SK-N-SH (cell line): ENCODE measurements at regions not wholly inside any gene's neighbourhood (a gene's known extent, or its start where the extent isn't known, plus 50 kb on each side); places are given as distances from the start of the nearest gene placed in this dataset.

ENCODE experiments used
- CTCF ChIA-PET: fragments of 300-600, 350-600 bp; formaldehyde crosslinking; extraction: SDS; loops from one replicate; lab custom pipeline; 2021; lab: Yijun Ruan, JAX
- POLR2A ChIA-PET: fragments of 350-600 bp; sonication (Branson Sonifier 250); formaldehyde crosslinking; extraction: SDS; loops from one replicate; lab custom pipeline; 2020; ENCODE audit warnings: antibody characterized with exemption, inconsistent platforms; lab: Yijun Ruan, JAX
- DNase-seq: peaks from one replicate; pipeline ENCODE4 v3.0.0; 2012
- H2AFZ ChIP-seq: fragments of 200-600 bp; sonication (generic); 2 replicates; pipeline ENCODE4 v1.8.1; 2016; ENCODE audit warnings: antibody characterized with exemption, mild to moderate bottlenecking, low read depth
- H3F3A ChIP-seq: fragments of 200-600 bp; sonication (generic); replicated peaks from 2 replicates; pipeline ENCODE3; 2016; ENCODE audit warnings: antibody characterized with exemption, mild to moderate bottlenecking; ENCODE audit not compliant: insufficient read depth
- H3K27ac ChIP-seq, 2 experiments: fragments of 200-500 bp in 1 of 2; fragments of 200-600 bp in 1 of 2; sonication (Bioruptor generic) in 1 of 2; sonication (generic), shearing (Covaris generic) in 1 of 2; 2 replicates each; pipeline versions ENCODE4 v1.5.1 to v1.6.1; 2014 to 2016; ENCODE audit warnings: low read depth in 2 of 2, inconsistent platforms in 1 of 2, low read length in 1 of 2, mild to moderate bottlenecking in 1 of 2, mixed read lengths in 1 of 2
- H3K27me3 ChIP-seq: fragments of 200-600 bp; sonication (generic), shearing (Covaris generic); 2 replicates; pipeline ENCODE4 v1.6.1; 2016; ENCODE audit warnings: mixed run types; ENCODE audit not compliant: insufficient read depth
- H3K36me3 ChIP-seq, 2 experiments: fragments of 200-500 bp in 1 of 2; fragments of 200-600 bp in 1 of 2; sonication (Bioruptor generic) in 1 of 2; sonication (generic) in 1 of 2; replicated peaks in 1 of 2; 2 replicates each; pipeline versions ENCODE3 to v1.5.1; 2014 to 2016; ENCODE audit warnings: low read length in 1 of 2, mild to moderate bottlenecking in 1 of 2; ENCODE audit not compliant: insufficient read depth in 2 of 2, control insufficient read depth in 1 of 2
- H3K4me1 ChIP-seq, 2 experiments: fragments of 200-500 bp in 1 of 2; fragments of 200-600 bp in 1 of 2; sonication (Bioruptor generic) in 1 of 2; sonication (generic), shearing (Covaris generic) in 1 of 2; 2 replicates each; pipeline versions ENCODE4 v1.5.1 to v1.6.1; 2014 to 2016; ENCODE audit warnings: low read depth in 1 of 2, low read length in 1 of 2, mixed run types in 1 of 2; ENCODE audit not compliant: insufficient read depth in 2 of 2, control insufficient read depth in 1 of 2
- H3K4me2 ChIP-seq: fragments of 200-600 bp; sonication (generic), shearing (Covaris generic); 2 replicates; pipeline ENCODE4 v1.6.1; 2017; ENCODE audit warnings: mixed run types
- H3K4me3 ChIP-seq, 2 experiments: fragments of 200-500 bp in 1 of 2; fragments of 200-600 bp in 1 of 2; sonication (Bioruptor generic) in 1 of 2; sonication (generic), shearing (Covaris generic) in 1 of 2; 2 replicates each; pipeline versions ENCODE4 v1.5.1 to v1.8.1; 2014 to 2016; ENCODE audit warnings: low read depth in 2 of 2, inconsistent platforms in 1 of 2, low read length in 1 of 2, mild to moderate bottlenecking in 1 of 2, mixed read lengths in 1 of 2, moderate library complexity in 1 of 2
- H3K79me2 ChIP-seq: fragments of 200-600 bp; sonication (generic); 2 replicates; pipeline ENCODE4 v1.8.1; 2017; ENCODE audit warnings: mild to moderate bottlenecking; ENCODE audit not compliant: insufficient read depth
- H3K9ac ChIP-seq: fragments of 200-600 bp; sonication (generic); 2 replicates; pipeline ENCODE4 v1.6.1; 2017; ENCODE audit warnings: mixed run types
- H3K9me2 ChIP-seq: fragments of 200-600 bp; sonication (generic); 2 replicates; pipeline ENCODE4 v1.6.1; 2017; ENCODE audit warnings: mixed run types
- H3K9me3 ChIP-seq: fragments of 200-600 bp; sonication (generic); 2 replicates; pipeline ENCODE4 v1.6.1; 2017; ENCODE audit warnings: mixed run types, mild to moderate bottlenecking, moderate library complexity
- H4K20me1 ChIP-seq: fragments of 200-600 bp; sonication (generic); 2 replicates; pipeline ENCODE4 v1.6.1; 2017; ENCODE audit warnings: mild to moderate bottlenecking, mixed run types; ENCODE audit not compliant: insufficient read depth
- CHD2 ChIP-seq: fragments of 150-350 bp; IDR thresholded peaks from 2 replicates; pipeline ENCODE4 v1.6.1; 2018; ENCODE audit warnings: low read length; ENCODE audit not compliant: partially characterized antibody
- FOSL2 ChIP-seq: IDR thresholded peaks from 2 replicates; pipeline ENCODE4 v1.4.0; 2012; ENCODE audit warnings: low read depth, mild to moderate bottlenecking, moderate library complexity, borderline replicate concordance
- GABPA ChIP-seq: IDR thresholded peaks from 2 replicates; pipeline ENCODE4 v1.4.0; 2012; ENCODE audit warnings: low read depth, mild to moderate bottlenecking
- JUND ChIP-seq: IDR thresholded peaks from 2 replicates; pipeline ENCODE4 v1.4.0; 2012
- MEF2A ChIP-seq: IDR thresholded peaks from 2 replicates; pipeline ENCODE4 v1.4.0; 2012; ENCODE audit warnings: low read depth, borderline replicate concordance
- MXI1 ChIP-seq: IDR thresholded peaks from 2 replicates; pipeline ENCODE4 v1.6.1; 2012; ENCODE audit warnings: mild to moderate bottlenecking, low read depth, low read length, improper control_type of control experiment
- NRF1 ChIP-seq: IDR thresholded peaks from 2 replicates; pipeline ENCODE4 v1.6.1; 2012; ENCODE audit warnings: low read depth, mild to moderate bottlenecking, low read length
- RAD21 ChIP-seq: IDR thresholded peaks from 2 replicates; pipeline ENCODE4 v1.6.1; 2012; ENCODE audit warnings: mild to moderate bottlenecking, low read length
- REST ChIP-seq: IDR thresholded peaks from 2 replicates; pipeline ENCODE4 v1.6.1; 2012; ENCODE audit warnings: mild to moderate bottlenecking, low read depth, low read length, moderate library complexity
- RXRA ChIP-seq: IDR thresholded peaks from 2 replicates; pipeline ENCODE4 v1.4.0; 2012; ENCODE audit warnings: low read depth, mild to moderate bottlenecking, borderline replicate concordance
- SIN3A ChIP-seq: IDR thresholded peaks from 2 replicates; pipeline ENCODE4 v1.6.1; 2012; ENCODE audit warnings: low read depth, mild to moderate bottlenecking, low read length, moderate library complexity, borderline replicate concordance
- SMC3 ChIP-seq: IDR thresholded peaks from 2 replicates; pipeline ENCODE4 v1.6.1; 2012; ENCODE audit warnings: low read depth, low read length, improper control_type of control experiment
- TEAD4 ChIP-seq: IDR thresholded peaks from 2 replicates; pipeline ENCODE4 v1.4.0; 2012; ENCODE audit warnings: mild to moderate bottlenecking, borderline replicate concordance; ENCODE audit not compliant: insufficient read depth
- USF1 ChIP-seq: IDR thresholded peaks from 2 replicates; pipeline ENCODE4 v1.4.0; 2012; ENCODE audit warnings: low read depth, borderline replicate concordance
- YY1 ChIP-seq: IDR thresholded peaks from 2 replicates; pipeline ENCODE4 v1.4.0; 2012; ENCODE audit warnings: low read depth, mild to moderate bottlenecking
- WGBS: methylation state at CpG from one replicate; pipeline ENCODE4 v1.1.6; 2017; ENCODE audit warnings: low lambda C conversion rate; 5-methylcytosine and 5-hydroxymethylcytosine counted together
- TF ChIP-seq, protein P1 (sequence below): IDR thresholded peaks from 2 replicates; pipeline ENCODE4; 2012
- TF ChIP-seq, protein P2 (sequence below): fragments of 150-350 bp; IDR thresholded peaks from 2 replicates; pipeline ENCODE4 v1.6.1; 2017; ENCODE audit warnings: antibody characterized with exemption, low read length, low read depth, borderline replicate concordance

DNA sequence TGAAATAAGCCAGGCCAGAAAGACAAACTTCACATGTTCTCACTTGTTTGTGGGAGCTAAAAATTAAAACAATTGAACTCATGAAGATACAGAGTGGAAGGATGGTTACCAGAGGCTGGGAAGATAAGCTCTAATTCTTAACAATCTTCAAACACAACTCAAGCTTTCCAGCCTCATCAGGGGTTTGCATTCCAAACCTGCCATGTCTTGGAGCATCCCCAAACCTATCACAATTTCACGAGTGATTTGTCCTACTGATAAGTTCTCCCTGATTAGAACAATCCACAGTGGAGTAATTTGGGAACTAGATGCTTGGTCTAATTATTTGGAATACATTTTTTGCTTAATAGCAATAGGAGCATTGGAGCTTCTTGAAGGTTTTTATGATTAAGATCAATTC lies 418.5 kb upstream of the PKN2 start:
- no peak overlapping the region for H3K4me2 ChIP-seq
- TF ChIP-seq NRF1 = no peak
- no peak for TF ChIP-seq CHD2
- TF ChIP-seq SIN3A = no peak
- no peak for TF ChIP-seq YY1
- TF ChIP-seq, protein P1, sequence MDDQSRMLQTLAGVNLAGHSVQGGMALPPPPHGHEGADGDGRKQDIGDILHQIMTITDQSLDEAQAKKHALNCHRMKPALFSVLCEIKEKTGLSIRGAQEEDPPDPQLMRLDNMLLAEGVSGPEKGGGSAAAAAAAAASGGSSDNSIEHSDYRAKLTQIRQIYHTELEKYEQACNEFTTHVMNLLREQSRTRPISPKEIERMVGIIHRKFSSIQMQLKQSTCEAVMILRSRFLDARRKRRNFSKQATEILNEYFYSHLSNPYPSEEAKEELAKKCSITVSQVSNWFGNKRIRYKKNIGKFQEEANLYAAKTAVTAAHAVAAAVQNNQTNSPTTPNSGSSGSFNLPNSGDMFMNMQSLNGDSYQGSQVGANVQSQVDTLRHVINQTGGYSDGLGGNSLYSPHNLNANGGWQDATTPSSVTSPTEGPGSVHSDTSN = no peak
- TF ChIP-seq USF1 = no peak
- TF ChIP-seq FOSL2 = no peak
- TF ChIP-seq, protein P2, sequence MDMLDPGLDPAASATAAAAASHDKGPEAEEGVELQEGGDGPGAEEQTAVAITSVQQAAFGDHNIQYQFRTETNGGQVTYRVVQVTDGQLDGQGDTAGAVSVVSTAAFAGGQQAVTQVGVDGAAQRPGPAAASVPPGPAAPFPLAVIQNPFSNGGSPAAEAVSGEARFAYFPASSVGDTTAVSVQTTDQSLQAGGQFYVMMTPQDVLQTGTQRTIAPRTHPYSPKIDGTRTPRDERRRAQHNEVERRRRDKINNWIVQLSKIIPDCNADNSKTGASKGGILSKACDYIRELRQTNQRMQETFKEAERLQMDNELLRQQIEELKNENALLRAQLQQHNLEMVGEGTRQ = no peak
- no peak for TF ChIP-seq MEF2A
- no peak for TF ChIP-seq TEAD4
- no peak for TF ChIP-seq MXI1
- no peak for TF ChIP-seq GABPA
- TF ChIP-seq REST = no peak
- no peak for TF ChIP-seq RAD21
- TF ChIP-seq SMC3 = no peak
- no peak for TF ChIP-seq JUND
- no peak for TF ChIP-seq RXRA
- TF ChIP-seq, all 33 proteins: peak for 0
- ChIA-PET CTCF (no interaction called here), POLR2A (no interaction called here)
- DNase-seq = no peak
- H3K36me3 ChIP-seq = no peaks in the 10 kb centered on the region
- H2AFZ ChIP-seq = no peak overlapping the region
- H3K27me3 ChIP-seq = no peaks in the 10 kb centered on the region
- H3K4me3 ChIP-seq = no peak overlapping the region
- no peaks in the 10 kb centered on the region for H3F3A ChIP-seq
- H3K79me2 ChIP-seq = no peaks in the 10 kb centered on the region
- H3K27ac ChIP-seq = peak overlapping the region in 1 of 2 experiments; percentile 30; a peak in 1 of 4 replicates
- WGBS = 0% methylated on average over 1 of the region's 1 CpG
- H4K20me1 ChIP-seq = no peaks in the 10 kb centered on the region
- no peaks in the 10 kb centered on the region for H3K9me3 ChIP-seq
- no peaks in the 10 kb centered on the region for H3K9me2 ChIP-seq
- no peaks in the 10 kb centered on the region for H3K4me1 ChIP-seq
- H3K9ac ChIP-seq = no peak overlapping the region
